ENCODE measurements at regions not wholly inside any gene's neighbourhood (a gene's known extent, or its start where the extent isn't known, plus 50 kb on each side); places are given as distances from the start of the nearest gene placed in this dataset.
"Not testable (repeated sequence)": the region's sequence is repeated elsewhere in the genome, so short reads cannot be mapped to it uniquely, and the experiment has no call there.

- no peak for DNase-seq
These were observed 253.7 kb downstream of the TTC6 start for GRCh38 chr14:37848985-37849621.

GRCh38 chr14:37851054-37851453, 255.6 kb downstream of the TTC6 start:
- no peak for DNase-seq

- no peak for DNase-seq
These were observed 260.4 kb downstream of the TTC6 start for GRCh38 chr14:37855871-37856270.

GRCh38 chr14:37857774-37858266, 262.4 kb downstream of the TTC6 start:
- no peak for DNase-seq

- DNase-seq, result no peak
These were observed 263.3 kb downstream of the TTC6 start for GRCh38 chr14:37858733-37859132.

- no peak for DNase-seq
These were observed 263.7 kb downstream of the TTC6 start for GRCh38 chr14:37859177-37859576.

- no peak for DNase-seq
These were observed 266.8 kb downstream of the TTC6 start for GRCh38 chr14:37862263-37862662.

GRCh38 chr14:37864128-37864527, 268.7 kb downstream of the TTC6 start:
- no peak for DNase-seq

GRCh38 chr14:37864861-37865718, 269.7 kb downstream of the TTC6 start:
- DNase-seq, result peak; percentile 7

- no peak for DNase-seq
These were observed 270.5 kb downstream of the TTC6 start for GRCh38 chr14:37865719-37866549.

GRCh38 chr14:37869633-37870032, 274.2 kb downstream of the TTC6 start:
- DNase-seq, result no peak

- no peak for DNase-seq
These were observed 274.7 kb downstream of the TTC6 start for GRCh38 chr14:37870170-37870569.

- no peak for DNase-seq
These were observed 275.4 kb downstream of the TTC6 start for GRCh38 chr14:37870632-37871346.

GRCh38 chr14:37874065-37874428, 278.6 kb downstream of the TTC6 start:
- not testable (repeated sequence) for DNase-seq

GRCh38 chr14:37874429-37875109, 279.1 kb downstream of the TTC6 start:
- peak; percentile 68 for DNase-seq

GRCh38 chr14:37888234-37888633, 292.8 kb downstream of the TTC6 start:
- DNase-seq, result no peak

GRCh38 chr14:37889087-37889486, 293.7 kb downstream of the TTC6 start:
- peak; percentile 52 for DNase-seq

GRCh38 chr14:37890095-37890494, 294.7 kb downstream of the TTC6 start:
- DNase-seq, result no peak

GRCh38 chr14:37891500-37891899, 296.1 kb downstream of the TTC6 start:
- not testable (repeated sequence) for DNase-seq

GRCh38 chr14:37894463-37894862, 299.0 kb downstream of the TTC6 start:
- no peak for DNase-seq

- no peak for DNase-seq
These were observed 303.9 kb downstream of the TTC6 start for GRCh38 chr14:37899365-37899764.

- DNase-seq, result no peak
These were observed 305.1 kb downstream of the TTC6 start for GRCh38 chr14:37900561-37900960.
